HS-5 (cell line): ENCODE measurements at regions not wholly inside any gene's neighbourhood (a gene's known extent, or its start where the extent isn't known, plus 50 kb on each side); places are given as distances from the start of the nearest gene placed in this dataset.

Source experiments
- DNase-seq: peaks from one replicate; pipeline ENCODE4 v3.0.0-alpha.2; 2012; ENCODE audit warnings: low read depth

DNA sequence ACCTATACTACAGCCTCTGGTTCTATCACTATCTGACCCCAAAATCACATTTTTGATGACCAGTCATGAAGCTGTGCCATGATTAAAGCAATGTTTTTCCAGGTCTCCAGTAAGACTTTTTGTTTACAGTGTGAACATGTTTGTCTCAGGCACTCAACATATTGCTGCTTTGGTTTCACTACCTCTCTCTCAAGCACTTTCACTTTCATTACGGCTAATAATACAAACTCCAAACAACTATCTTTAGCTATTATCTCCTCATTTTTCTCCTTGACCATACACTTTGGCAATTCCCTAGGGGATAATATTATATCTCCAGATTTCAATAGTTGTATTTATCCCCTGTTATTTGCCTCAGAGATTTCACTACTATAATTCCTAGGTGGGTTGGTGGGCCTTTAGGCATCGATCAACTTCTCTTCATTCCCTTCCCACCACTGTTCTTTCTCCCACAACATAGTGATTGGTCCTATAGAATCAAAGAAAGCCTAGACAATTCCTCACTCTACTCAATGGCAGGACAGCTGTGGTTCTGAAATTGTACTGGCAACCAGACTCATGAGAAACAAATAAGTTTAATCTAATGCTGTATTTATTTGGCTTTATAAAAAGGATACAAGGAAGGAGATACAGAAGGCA is 261.4 kb upstream of the ZWINT start:
- no peak for DNase-seq

- DNase-seq: no peak
These were observed 245.1 kb upstream of the ZWINT start for GRCh38 chr10:56606202-56606601.

DNA sequence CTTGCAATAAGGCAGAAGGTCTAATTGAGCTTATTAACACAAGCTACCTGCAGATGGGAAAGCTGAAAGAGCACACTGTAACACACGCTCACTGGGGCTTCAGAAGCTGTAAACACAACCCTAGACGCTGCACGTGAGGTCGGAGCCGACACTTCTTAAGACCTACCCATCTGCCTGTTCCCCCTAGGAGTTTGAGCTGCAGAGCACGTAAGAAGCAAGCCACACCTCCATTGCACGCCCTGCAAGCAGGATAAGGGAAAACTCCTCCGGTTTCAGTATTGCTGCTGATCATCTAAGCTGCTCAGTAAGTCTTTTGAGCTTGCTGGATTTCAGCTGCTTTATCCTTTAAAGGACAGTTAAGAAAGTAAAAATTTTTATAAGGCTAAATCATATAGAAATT is 244.0 kb upstream of the ZWINT start:
- DNase-seq: no peak

- DNase-seq: no peak
These were observed 243.6 kb upstream of the ZWINT start for GRCh38 chr10:56604624-56605023.

- no peak for DNase-seq
These were observed 238.1 kb upstream of the ZWINT start for GRCh38 chr10:56599201-56599600.

DNA sequence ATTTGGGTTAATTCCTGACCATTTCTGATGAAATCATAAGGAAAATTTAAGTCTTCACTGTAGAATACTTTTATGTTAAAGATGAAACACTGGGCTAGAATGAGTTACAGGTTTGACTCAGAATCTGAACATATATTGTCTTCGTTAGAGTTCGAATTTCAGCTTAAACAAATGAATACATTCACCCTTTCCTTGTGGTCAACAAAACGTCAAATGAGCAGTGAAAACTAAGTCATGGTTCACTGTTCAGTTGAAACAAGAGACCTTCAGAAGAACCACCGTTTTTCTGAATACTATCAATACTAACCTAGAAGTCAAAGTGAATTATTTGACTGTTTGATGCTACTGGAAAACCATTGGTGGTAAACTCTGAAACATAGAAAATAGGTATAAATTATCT is 235.2 kb upstream of the ZWINT start:
- DNase-seq: no peak

GRCh38 chr10:56593120-56593519 is 232.1 kb upstream of the ZWINT start:
- no peak for DNase-seq

DNA sequence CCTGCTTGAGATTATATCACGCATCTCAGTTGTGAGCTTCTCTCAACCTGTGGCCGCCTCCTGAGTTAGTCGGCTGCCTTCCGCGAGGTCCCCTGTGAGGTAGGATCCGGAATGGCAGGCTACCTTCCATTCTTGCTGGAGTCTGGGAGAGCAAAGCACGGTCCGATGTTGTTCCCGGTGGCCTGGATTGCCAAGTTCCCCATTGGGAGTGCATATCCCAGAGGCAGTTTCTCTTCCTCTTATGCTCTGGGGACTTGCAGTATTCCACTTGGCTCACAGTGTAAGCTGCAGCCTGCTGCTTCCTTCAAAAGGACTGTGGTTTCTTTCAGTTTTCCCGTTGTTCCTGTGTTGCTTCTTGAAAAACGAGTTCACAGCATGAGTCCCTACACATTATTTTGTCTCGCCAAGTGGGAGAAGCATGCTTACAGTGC is 225.4 kb upstream of the ZWINT start:
- no peak for DNase-seq

- no peak for DNase-seq
These were observed 224.6 kb upstream of the ZWINT start for GRCh38 chr10:56585447-56586171.

DNA sequence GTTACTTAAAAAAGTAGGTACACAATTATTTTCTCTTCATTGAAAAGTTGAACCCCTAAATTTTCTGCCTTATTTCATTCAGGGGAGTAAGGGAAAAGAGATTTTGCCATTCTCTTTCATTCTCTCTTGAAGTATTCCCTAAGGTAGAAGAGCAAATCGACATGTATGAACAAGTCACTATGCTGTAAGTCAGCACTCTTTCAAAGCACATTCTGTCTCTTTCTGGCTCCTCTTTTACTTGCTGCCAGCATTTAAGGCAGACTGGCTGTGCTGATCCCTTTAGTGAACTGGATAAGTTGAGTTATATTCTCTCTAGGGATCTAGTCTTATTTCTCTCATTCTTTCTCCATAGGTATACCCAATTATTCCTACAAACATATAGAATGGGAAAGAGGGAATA is 222.3 kb upstream of the ZWINT start:
- DNase-seq: no peak

GRCh38 chr10:56567580-56567979 is 206.5 kb upstream of the ZWINT start:
- no peak for DNase-seq

DNA sequence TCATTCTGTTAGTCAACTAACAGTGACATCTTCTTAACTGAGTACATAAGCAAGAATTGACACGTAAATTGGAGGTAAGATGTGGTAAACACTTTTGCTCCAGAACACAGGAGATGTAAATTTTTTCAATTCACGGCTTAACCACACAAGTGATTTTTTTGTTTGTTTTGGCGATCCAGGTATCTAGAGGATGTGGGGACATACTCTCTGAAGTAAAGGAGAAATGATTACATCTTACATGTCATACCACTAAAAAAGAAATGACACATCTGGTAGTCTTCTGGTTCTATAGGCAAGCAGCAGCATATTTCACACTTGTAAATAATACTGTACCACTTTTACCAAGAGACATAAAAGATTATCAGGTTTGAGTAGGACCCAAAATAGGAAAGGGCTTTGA is 200.3 kb upstream of the ZWINT start:
- DNase-seq: no peak

DNA sequence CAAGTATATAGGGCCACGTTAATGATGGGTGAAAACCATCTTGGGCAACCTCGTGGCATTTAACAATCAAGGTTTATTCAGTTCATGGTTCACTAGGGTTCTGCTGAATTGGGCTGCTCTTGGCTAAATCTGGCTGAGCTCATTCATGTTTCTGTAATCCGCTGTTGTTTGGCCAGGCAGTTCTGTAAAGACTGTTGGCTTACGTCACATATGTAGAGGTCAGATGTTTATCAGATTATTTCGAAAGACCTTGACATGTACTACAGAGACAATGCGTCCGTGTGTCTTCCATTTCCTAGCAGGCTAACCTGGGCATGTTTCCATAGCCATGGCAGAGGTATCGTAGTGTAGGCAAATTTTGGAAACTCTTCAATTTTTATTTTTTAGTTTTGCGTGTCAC is 190.0 kb upstream of the ZWINT start:
- no peak for DNase-seq

GRCh38 chr10:56547163-56547562 is 186.1 kb upstream of the ZWINT start:
- DNase-seq: no peak

DNA sequence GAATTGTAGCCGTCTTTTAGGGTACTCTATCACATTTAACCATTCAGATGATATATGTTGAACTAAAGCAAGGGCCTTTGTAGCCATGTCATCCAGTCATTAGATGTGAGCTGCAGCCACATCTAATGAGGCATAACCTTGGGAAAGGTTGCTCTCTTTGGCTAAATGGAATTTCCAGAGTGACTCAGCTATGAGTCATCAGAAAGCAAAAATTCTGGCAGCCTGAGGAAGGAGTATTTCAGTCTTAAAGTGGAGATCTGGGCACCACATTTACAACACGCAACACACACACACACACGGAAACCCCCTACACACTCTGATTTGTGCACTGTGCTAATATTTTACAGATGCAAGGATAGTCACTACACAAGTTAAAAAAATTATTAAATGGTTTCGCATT is 176.9 kb upstream of the ZWINT start:
- peak; percentile 88 for DNase-seq

DNA sequence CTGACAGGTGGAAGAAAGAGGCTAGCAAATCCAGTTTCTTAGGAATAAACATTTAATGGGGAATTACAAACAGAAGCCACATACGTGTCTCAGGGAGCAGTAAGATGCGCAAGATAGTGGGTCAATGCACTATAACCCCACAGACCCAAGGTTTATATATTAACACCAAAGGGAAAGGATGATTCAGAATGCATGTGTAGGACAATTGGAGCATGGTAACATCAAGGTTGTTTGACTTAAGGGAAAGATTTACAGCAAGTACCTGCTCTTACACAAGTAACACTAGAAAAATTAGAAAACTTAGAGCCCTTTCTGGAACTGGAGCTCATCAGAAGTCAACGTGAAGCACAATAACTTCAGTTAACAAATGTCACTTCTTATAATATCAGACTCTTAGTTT is 161.1 kb upstream of the ZWINT start:
- DNase-seq: no peak

GRCh38 chr10:56508562-56508961 is 147.5 kb upstream of the ZWINT start:
- no peak for DNase-seq

GRCh38 chr10:56507033-56507432 is 146.0 kb upstream of the ZWINT start:
- DNase-seq: no peak

DNA sequence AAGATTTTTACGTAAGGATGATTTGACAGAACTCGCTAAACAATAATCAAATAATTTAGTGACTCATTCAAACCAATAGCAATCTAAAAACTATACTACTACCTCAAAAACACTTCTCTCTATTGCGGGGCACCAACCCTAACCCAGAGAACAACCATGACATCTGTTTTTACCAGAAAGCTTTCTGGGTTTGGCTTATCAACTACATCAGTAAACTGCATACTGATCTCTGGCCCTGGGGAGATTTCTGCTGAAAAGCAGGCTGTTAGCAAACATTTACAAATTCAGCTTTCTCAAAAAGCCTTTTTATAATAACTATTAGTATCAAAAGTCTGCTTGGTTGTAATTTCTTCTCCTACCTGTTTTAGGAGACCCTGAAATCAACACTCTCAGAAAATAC is 144.5 kb upstream of the ZWINT start:
- DNase-seq: no peak

GRCh38 chr10:56496186-56496486 is 135.1 kb upstream of the ZWINT start:
- DNase-seq: peak; percentile 18

- no peak for DNase-seq
These were observed 126.7 kb upstream of the ZWINT start for GRCh38 chr10:56487746-56488145.

DNA sequence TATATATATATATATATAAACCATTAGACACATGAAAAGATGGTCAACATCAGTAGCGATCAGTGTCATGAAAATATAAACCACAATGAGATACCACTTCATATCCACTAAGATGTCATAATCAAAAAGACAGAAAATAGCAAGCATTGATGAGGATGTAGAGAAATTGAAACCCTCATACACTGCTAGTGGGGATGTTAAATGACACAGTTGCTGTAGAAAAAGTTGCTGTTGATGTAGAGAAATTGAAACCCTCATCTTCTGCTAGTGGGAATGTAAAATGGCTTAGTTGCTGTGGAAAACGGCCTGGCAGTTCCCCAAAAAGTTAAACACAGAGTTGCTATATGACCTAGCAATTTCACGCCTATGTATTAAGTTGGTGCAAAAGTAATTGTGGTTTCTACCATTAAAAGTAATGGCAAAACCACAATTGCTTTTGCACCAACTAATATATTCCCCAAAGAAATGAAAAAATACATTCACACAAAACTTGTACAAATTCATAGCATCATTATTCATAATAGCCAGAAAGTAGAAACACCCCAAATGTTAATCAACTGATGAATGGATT is 120.5 kb upstream of the ZWINT start:
- DNase-seq: no peak

DNA sequence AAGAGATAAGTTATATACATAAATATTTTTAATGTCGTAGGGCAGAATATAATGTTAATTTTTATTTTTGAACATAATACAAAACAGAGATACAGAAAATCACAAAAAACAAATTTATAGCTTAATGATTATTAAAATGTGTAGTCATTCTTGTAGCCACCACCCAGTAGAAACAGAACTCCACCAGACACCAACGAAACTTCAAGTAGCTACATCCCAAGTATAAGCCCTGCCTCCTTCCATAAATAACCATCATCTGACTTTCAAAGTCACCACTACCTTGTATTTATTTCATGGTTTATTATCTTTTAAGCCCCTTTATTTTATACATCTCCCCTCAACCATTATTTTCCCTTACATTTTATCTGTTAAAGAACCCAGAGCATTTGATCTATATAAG is 111.9 kb upstream of the ZWINT start:
- no peak for DNase-seq

DNA sequence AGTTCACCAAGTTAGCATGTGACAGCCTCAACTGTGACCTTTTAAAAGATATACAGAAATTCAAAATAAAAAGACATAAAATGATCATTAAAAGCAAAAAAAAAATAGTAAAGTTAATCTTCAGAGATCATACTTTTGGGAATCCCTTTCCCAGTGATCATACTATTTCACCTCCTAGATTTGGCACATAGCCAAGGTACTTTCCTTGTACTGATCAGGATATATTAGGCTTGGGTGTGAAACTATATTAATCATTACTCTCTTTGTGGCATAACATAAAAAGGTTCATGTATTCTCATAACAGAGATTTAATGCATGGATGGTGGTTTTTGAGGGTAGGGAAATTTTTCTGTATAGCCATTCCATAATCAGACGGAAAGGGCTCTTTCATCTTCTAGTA is 109.6 kb upstream of the ZWINT start:
- no peak for DNase-seq
